GM18505 (cell line): ENCODE measurements at regions not wholly inside any gene's neighbourhood (a gene's known extent, or its start where the extent isn't known, plus 50 kb on each side); places are given as distances from the start of the nearest gene placed in this dataset.
"Not testable (repeated sequence)": the region's sequence is repeated elsewhere in the genome, so short reads cannot be mapped to it uniquely, and the experiment has no call there.

ENCODE experiments used
- ATAC-seq: cut with Tn5 transposase; IDR thresholded peaks from one replicate; pipeline ENCODE4 v1.9.1; 2021; ENCODE audit not compliant: unreplicated experiment
- POLR2A ChIP-seq: IDR thresholded peaks from 4 replicates; pipeline ENCODE4 v1.6.1; 2011; ENCODE audit warnings: borderline replicate concordance; ENCODE audit not compliant: insufficient read depth, insufficient read length; ENCODE audit errors: extremely low read depth

- TF ChIP-seq POLR2A: no peak
- no peak for ATAC-seq
Measured at GRCh38 chr5:40430101-40430710, 249.5 kb upstream of the PTGER4 start.

GRCh38 chr5:40429258-40430100, 250.2 kb upstream of the PTGER4 start:
- no peak for ATAC-seq
- no peak for TF ChIP-seq POLR2A

- no peak for TF ChIP-seq POLR2A
- ATAC-seq: no peak
Measured at GRCh38 chr5:40428815-40429214, 250.9 kb upstream of the PTGER4 start.

GRCh38 chr5:40428126-40428525, 251.6 kb upstream of the PTGER4 start:
- TF ChIP-seq POLR2A: no peak
- no peak for ATAC-seq

- ATAC-seq: not testable (repeated sequence)
Measured at GRCh38 chr5:40417046-40417810, 262.5 kb upstream of the PTGER4 start.

GRCh38 chr5:40416588-40416987, 263.1 kb upstream of the PTGER4 start:
- TF ChIP-seq POLR2A: no peak
- ATAC-seq: no peak

- no peak for ATAC-seq
- no peak for TF ChIP-seq POLR2A
Measured at GRCh38 chr5:40416098-40416497, 263.6 kb upstream of the PTGER4 start.

- no peak for TF ChIP-seq POLR2A
- no peak for ATAC-seq
Measured at GRCh38 chr5:40414922-40415321, 264.8 kb upstream of the PTGER4 start.

GRCh38 chr5:40413743-40414142, 266.0 kb upstream of the PTGER4 start:
- ATAC-seq: no peak
- no peak for TF ChIP-seq POLR2A

GRCh38 chr5:40412771-40413170, 266.9 kb upstream of the PTGER4 start:
- no peak for TF ChIP-seq POLR2A
- ATAC-seq: no peak

- ATAC-seq: no peak
- TF ChIP-seq POLR2A: no peak
Measured at GRCh38 chr5:40410964-40411635, 268.6 kb upstream of the PTGER4 start.

- no peak for TF ChIP-seq POLR2A
- ATAC-seq: no peak
Measured at GRCh38 chr5:40410231-40410861, 269.4 kb upstream of the PTGER4 start.

GRCh38 chr5:40409601-40410000, 270.1 kb upstream of the PTGER4 start:
- ATAC-seq: no peak

More at GRCh38 chr5:40409601-40410000, 270.1 kb upstream of the PTGER4 start:
- no peak for TF ChIP-seq POLR2A
